T-cell (primary cell): ENCODE measurements at regions not wholly inside any gene's neighbourhood (a gene's known extent, or its start where the extent isn't known, plus 50 kb on each side); places are given as distances from the start of the nearest gene placed in this dataset.

Experiments
- ATAC-seq, 4 experiments: fragments of 200-7000 bp in 3 of 4; fragments of 150-1000 bp in 1 of 4; cut with Tn5 transposase; replicated peaks in 1 of 4; 1 replicate in 3 of 4; 2 replicates in 1 of 4; pipeline ENCODE4 v1.10.0; 2021; ENCODE audit warnings: moderate library complexity in 3 of 4, mild to moderate bottlenecking in 2 of 4, moderate number of reproducible peaks in 1 of 4
- CTCF ChIA-PET, 2 donors: fragments of 300-600 bp; sonication (Branson Sonifier 250); formaldehyde crosslinking; loops; one replicate each; lab custom pipeline; 2022; ENCODE audit warnings: antibody characterized with exemption in 2 of 2; lab: Charles Lee
- POLR2A ChIA-PET, 2 donors: fragments of 300-600 bp; sonication (Branson Sonifier 250); formaldehyde crosslinking; loops; one replicate each; lab custom pipeline; 2022; ENCODE audit warnings: antibody characterized with exemption in 2 of 2; lab: Charles Lee
- DNase-seq, 35 experiments: peaks; one replicate each; pipeline versions ENCODE4 v3.0.0 to v3.0.0-alpha.2; 2013 to 2023
- H3K27ac ChIP-seq: one replicate; pipeline ENCODE4 v1.5.1; 2013; ENCODE audit warnings: low read length
- H3K27me3 ChIP-seq, 2 experiments: replicated peaks in 1 of 2; 1 replicate in 1 of 2; 2 replicates in 1 of 2; pipeline versions ENCODE4 v1.6.1 to v1.7.0; 2013; ENCODE audit warnings: low read length in 1 of 2, mixed read lengths in 1 of 2; ENCODE audit not compliant: control insufficient read depth in 2 of 2, insufficient read depth in 2 of 2; ENCODE audit errors: extremely low read depth in 1 of 2
- H3K36me3 ChIP-seq, 2 donors: 1 replicate in 1 of 2; 2 replicates in 1 of 2; pipeline versions ENCODE4 v1.6.1 to v1.7.0; 2013; ENCODE audit warnings: low read length in 1 of 2; ENCODE audit not compliant: control insufficient read depth in 2 of 2, insufficient read depth in 1 of 2; ENCODE audit errors: extremely low read depth in 1 of 2
- H3K4me1 ChIP-seq, 2 experiments: 1 replicate in 1 of 2; 2 replicates in 1 of 2; pipeline versions ENCODE4 v1.6.1 to v1.7.0; 2013; ENCODE audit warnings: low read length in 2 of 2, mixed read lengths in 1 of 2; ENCODE audit not compliant: insufficient read depth in 2 of 2, control insufficient read depth in 1 of 2; ENCODE audit errors: extremely low read depth in 1 of 2
- H3K4me3 ChIP-seq, 2 donors: 1 replicate in 1 of 2; 2 replicates in 1 of 2; pipeline versions ENCODE4 v1.5.1 to v1.7.0; 2013; ENCODE audit warnings: mild to moderate bottlenecking in 2 of 2, low read length in 1 of 2, moderate library complexity in 1 of 2; ENCODE audit not compliant: control insufficient read depth in 1 of 2; ENCODE audit errors: extremely low read depth in 1 of 2
- H3K9me3 ChIP-seq: 2 replicates; pipeline ENCODE4 v1.7.0; 2013
- H3K27ac Mint-ChIP-seq, 2 donors: one replicate each; pipeline ENCODE4 v1.8.0; 2020 to 2021; ENCODE audit warnings: mild to moderate bottlenecking in 2 of 2, mixed read lengths in 2 of 2
- H3K27me3 Mint-ChIP-seq, 2 donors: one replicate each; pipeline ENCODE4 v1.8.0; 2021 to 2022; ENCODE audit warnings: mixed read lengths in 2 of 2
- H3K36me3 Mint-ChIP-seq: one replicate; pipeline ENCODE4 v1.8.0; 2021; ENCODE audit warnings: mixed read lengths
- H3K4me1 Mint-ChIP-seq, 3 donors: one replicate each; pipeline ENCODE4 v1.8.0; 2020 to 2022; ENCODE audit warnings: mixed read lengths in 3 of 3, mild to moderate bottlenecking in 1 of 3
- H3K4me3 Mint-ChIP-seq, 3 donors: one replicate each; pipeline ENCODE4 v1.8.0; 2020 to 2022; ENCODE audit warnings: mild to moderate bottlenecking in 3 of 3, mixed read lengths in 3 of 3, moderate library complexity in 3 of 3
- H3K9me3 Mint-ChIP-seq, 3 donors: one replicate each; pipeline ENCODE4 v1.8.0; 2020 to 2022; ENCODE audit warnings: mixed read lengths in 3 of 3
- WGBS: methylation state at CpG from one replicate; pipeline ENCODE4 v1.1.5; 2013; ENCODE audit warnings: missing lambda C conversion rate; ENCODE audit not compliant: insufficient coverage; 5-methylcytosine and 5-hydroxymethylcytosine counted together

DNA sequence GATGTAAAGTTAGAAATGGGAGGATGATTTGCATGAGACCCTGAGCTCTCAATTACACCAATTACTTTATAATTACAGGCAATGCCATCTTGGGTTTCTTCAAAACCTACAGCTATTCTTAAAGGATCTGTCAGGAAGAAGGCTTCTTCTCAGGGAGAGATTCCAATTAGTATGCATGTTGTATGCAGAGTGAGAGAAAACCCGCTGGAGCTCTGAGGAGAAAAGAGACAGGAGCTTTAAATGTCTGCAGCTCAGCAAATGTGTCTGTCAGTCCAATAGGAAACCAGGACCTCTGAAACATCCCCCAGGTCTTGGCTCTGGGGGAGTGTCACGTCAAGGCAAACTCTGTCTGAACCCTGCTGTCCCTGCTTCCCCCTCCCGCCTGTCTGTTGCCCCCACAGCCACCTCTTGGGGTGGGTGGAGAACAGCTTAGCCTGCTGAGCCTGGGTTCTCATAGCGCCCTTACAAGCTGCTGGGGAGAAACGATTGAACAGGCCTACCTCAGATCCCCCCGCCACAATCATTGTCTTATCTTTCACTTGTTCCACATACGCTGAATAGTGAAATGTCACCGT, 140.2 kb downstream of the SPATA19 start:
- WGBS: 40% methylated on average over 1 of the region's 8 CpGs
- Mint-ChIP-seq H3K27ac (no peak overlapping the region), H3K4me3 (no peak overlapping the region), H3K4me1 (no peaks in the 10 kb centered on the region), H3K9me3 (peaks cover 0 to 4% (median 0%) of the 10 kb centered on the region in 3 donors), H3K36me3 (no peaks in the 10 kb centered on the region), H3K27me3 (peaks cover 3 to 8% of the 10 kb centered on the region in 2 donors)
- POLR2A ChIA-PET: no interaction called here
- H3K9me3 ChIP-seq: no peaks in the 10 kb centered on the region
- ATAC-seq: no peak
- no peak overlapping the region for H3K4me3 ChIP-seq
- H3K36me3 ChIP-seq: no peaks in the 10 kb centered on the region
- DNase-seq: no peak
- H3K27ac ChIP-seq: no peak overlapping the region
- no peaks in the 10 kb centered on the region for H3K27me3 ChIP-seq
- no peaks in the 10 kb centered on the region for H3K4me1 ChIP-seq
- CTCF ChIA-PET: no interaction called here

GRCh38 chr11:133699071-133699470, 146.2 kb downstream of the SPATA19 start:
- WGBS: 52% methylated on average over 2 of the region's 5 CpGs
- H3K27ac ChIP-seq: no peak overlapping the region
- Mint-ChIP-seq H3K4me3 (no peak overlapping the region), H3K27ac (no peak overlapping the region), H3K4me1 (no peaks in the 10 kb centered on the region), H3K9me3 (peaks cover 0 to 9% (median 3%) of the 10 kb centered on the region in 3 donors), H3K27me3 (peaks cover 3 to 7% of the 10 kb centered on the region in 2 donors), H3K36me3 (no peaks in the 10 kb centered on the region)
- ChIA-PET CTCF (no interaction called here), POLR2A (no interaction called here)
- DNase-seq (no peak), ATAC-seq (no peak)
- no peaks in the 10 kb centered on the region for H3K36me3 ChIP-seq
- no peak overlapping the region for H3K4me3 ChIP-seq
- no peaks in the 10 kb centered on the region for H3K4me1 ChIP-seq
- no peaks in the 10 kb centered on the region for H3K9me3 ChIP-seq
- H3K27me3 ChIP-seq: peaks cover 0 to 2% of the 10 kb centered on the region in 2 experiments

DNA sequence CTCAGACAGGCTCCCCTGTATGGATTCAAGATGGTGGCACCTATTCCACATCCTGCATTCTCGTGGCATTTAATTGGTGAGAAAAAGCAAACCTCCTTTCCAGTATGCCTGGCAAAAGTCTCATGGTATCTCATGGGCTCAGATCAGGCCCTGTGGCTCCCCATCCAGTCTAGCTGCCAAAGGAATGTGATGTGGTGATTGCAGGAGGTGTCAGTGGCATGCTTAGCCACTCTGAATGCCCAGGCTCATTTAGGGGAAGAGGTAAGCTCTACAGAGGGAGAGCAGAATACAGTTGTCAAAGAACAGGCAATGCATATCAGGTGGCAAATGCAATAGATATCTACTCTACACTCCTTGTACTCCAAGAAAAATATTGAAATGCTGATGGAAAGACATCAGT, 146.7 kb downstream of the SPATA19 start:
- no peak for ATAC-seq
- H3K4me1 Mint-ChIP-seq: no peaks in the 10 kb centered on the region

DNA sequence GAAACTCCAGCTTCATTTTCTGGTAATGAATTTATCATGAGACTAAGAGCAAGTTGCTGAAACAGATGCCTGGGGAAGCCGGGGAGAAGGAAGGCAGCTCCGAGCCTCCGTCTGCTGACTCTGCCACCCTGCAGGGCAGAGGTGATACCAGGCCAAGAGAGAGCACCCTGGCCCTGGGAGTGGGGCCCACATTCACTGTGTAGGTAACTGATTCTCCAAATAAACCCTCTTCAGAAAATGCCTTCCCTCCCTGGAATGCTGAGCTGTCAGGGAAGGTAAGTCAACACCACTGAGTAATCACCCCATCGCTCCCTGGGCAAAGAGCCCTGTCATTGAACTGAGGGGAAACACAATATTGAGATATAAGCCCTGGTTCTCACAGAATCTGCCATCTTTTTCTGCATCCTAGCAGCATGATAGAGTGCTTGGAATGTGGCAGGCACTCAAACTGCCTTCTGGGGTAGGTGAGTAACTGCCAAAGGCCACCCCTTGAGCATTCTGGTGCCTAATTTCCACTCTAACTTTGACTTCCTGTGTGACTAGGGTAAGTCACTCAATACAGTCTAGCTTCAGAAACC, 147.6 kb downstream of the SPATA19 start:
- no peaks in the 10 kb centered on the region for H3K4me1 ChIP-seq
- WGBS: 100% methylated on average over 3 of the region's 4 CpGs
- Mint-ChIP-seq H3K36me3 (no peaks in the 10 kb centered on the region), H3K9me3 (peaks cover 0 to 5% (median 3%) of the 10 kb centered on the region in 3 donors), H3K4me3 (no peak overlapping the region), H3K27me3 (peaks cover 0 to 3% of the 10 kb centered on the region in 2 donors), H3K4me1 (no peaks in the 10 kb centered on the region), H3K27ac (no peak overlapping the region)
- H3K27me3 ChIP-seq: peaks cover 0 to 2% of the 10 kb centered on the region in 2 experiments
- CTCF ChIA-PET: no interaction called here
- H3K27ac ChIP-seq: no peak overlapping the region
- H3K9me3 ChIP-seq: no peaks in the 10 kb centered on the region
- POLR2A ChIA-PET: no interaction called here
- no peak for DNase-seq
- ATAC-seq: no peak
- H3K36me3 ChIP-seq: no peaks in the 10 kb centered on the region
- no peak overlapping the region for H3K4me3 ChIP-seq

More for the DNA sequence above, 146.7 kb downstream of the SPATA19 start:
- no peak overlapping the region for H3K27ac Mint-ChIP-seq
- Histone ChIP-seq H3K27me3 (peaks cover 0 to 2% of the 10 kb centered on the region in 2 experiments), H3K9me3 (no peaks in the 10 kb centered on the region), H3K4me1 (no peaks in the 10 kb centered on the region), H3K4me3 (no peak overlapping the region), H3K27ac (no peak overlapping the region), H3K36me3 (no peaks in the 10 kb centered on the region)
- CTCF ChIA-PET: no interaction called here
- WGBS: no CpG with 5 or more reads among the region's 1 CpG
- POLR2A ChIA-PET: no interaction called here
- peaks cover 0 to 3% of the 10 kb centered on the region in 2 donors for H3K27me3 Mint-ChIP-seq
- no peaks in the 10 kb centered on the region for H3K36me3 Mint-ChIP-seq
- no peak overlapping the region for H3K4me3 Mint-ChIP-seq
- H3K9me3 Mint-ChIP-seq: peaks cover 0 to 5% (median 3%) of the 10 kb centered on the region in 3 donors
- no peak for DNase-seq

DNA sequence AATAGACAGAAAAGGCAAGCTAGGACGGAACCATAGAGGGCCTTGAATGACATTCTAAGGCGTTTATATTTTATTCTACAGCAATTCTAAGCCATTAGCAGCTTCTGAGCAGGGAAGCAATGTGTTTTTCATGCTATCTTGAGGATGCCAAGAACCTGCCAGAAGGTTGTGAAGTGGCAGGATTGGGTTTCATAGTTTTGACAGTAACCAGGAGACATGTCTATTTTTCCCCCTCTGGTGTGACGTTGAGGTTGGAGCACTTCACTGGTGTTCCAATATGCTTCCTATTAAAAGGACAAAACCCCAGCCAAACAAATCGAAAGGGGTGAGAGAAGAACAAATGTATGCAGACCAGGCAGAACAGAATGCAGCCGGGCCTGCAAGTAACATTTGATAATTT, 148.2 kb downstream of the SPATA19 start:
- peaks cover 0 to 5% (median 3%) of the 10 kb centered on the region in 3 donors for H3K9me3 Mint-ChIP-seq
- Histone ChIP-seq H3K9me3 (no peaks in the 10 kb centered on the region), H3K4me1 (no peaks in the 10 kb centered on the region), H3K27ac (no peak overlapping the region), H3K27me3 (peaks cover 0 to 2% of the 10 kb centered on the region in 2 experiments), H3K36me3 (no peaks in the 10 kb centered on the region), H3K4me3 (no peak overlapping the region)
- H3K27me3 Mint-ChIP-seq: peaks cover 0 to 3% of the 10 kb centered on the region in 2 donors
- CTCF ChIA-PET: no interaction called here
- no peak for DNase-seq
- no peak overlapping the region for H3K4me3 Mint-ChIP-seq
- ATAC-seq: no peak
- H3K36me3 Mint-ChIP-seq: no peaks in the 10 kb centered on the region
- no peaks in the 10 kb centered on the region for H3K4me1 Mint-ChIP-seq
- H3K27ac Mint-ChIP-seq: no peak overlapping the region
- no CpG with 5 or more reads among the region's 5 CpGs for WGBS
- POLR2A ChIA-PET: no interaction called here

DNA sequence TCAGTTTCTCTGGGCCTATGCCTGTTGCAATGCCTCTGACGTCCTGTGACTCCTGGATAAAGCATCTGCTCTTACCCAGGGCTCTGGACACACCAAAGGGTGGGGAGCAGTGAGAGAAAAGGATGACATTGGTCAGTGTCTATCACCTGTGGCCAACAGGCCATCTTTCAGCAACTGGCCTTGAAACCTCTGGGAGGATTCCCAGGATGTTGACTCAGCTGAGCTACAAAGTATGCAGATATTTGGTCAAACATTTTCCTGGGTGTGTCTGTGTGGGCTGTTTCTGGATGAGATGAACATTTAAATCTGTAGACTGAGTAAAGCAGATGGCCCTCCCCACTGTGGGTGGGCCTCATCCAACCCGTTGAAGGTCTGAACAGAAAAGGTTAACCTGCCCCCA, 149.9 kb downstream of the SPATA19 start:
- ChIA-PET POLR2A (no interaction called here), CTCF (no interaction called here)
- Mint-ChIP-seq H3K4me1 (no peaks in the 10 kb centered on the region), H3K9me3 (peaks cover 0 to 5% (median 3%) of the 10 kb centered on the region in 3 donors), H3K27ac (no peak overlapping the region), H3K4me3 (no peak overlapping the region), H3K36me3 (no peaks in the 10 kb centered on the region), H3K27me3 (peaks cover 0 to 3% of the 10 kb centered on the region in 2 donors)
- peaks cover 0 to 2% of the 10 kb centered on the region in 2 experiments for H3K27me3 ChIP-seq
- WGBS: 90% methylated on average over 1 of the region's 2 CpGs
- H3K9me3 ChIP-seq: no peaks in the 10 kb centered on the region
- H3K36me3 ChIP-seq: no peaks in the 10 kb centered on the region
- no peak overlapping the region for H3K4me3 ChIP-seq
- H3K27ac ChIP-seq: no peak overlapping the region
- H3K4me1 ChIP-seq: no peaks in the 10 kb centered on the region
- ATAC-seq (no peak), DNase-seq (no peak)
